Stromal cell of bone marrow (primary cell): ENCODE measurements at regions not wholly inside any gene's neighbourhood (a gene's known extent, or its start where the extent isn't known, plus 50 kb on each side); places are given as distances from the start of the nearest gene placed in this dataset.
A peak's percentile ranks its signal among the peaks of the same experiment; 100 is the strongest.

Experiments used
- DNase-seq: peaks from one replicate; pipeline ENCODE4 v3.0.0-alpha.2; 2012; ENCODE audit warnings: low read depth

GRCh38 chr18:22625406-22625805 is 207.7 kb upstream of the CTAGE1 start:
- DNase-seq: no peak

GRCh38 chr18:22626771-22627170 is 209.1 kb upstream of the CTAGE1 start:
- no peak for DNase-seq

GRCh38 chr18:22627506-22627905 is 209.8 kb upstream of the CTAGE1 start:
- no peak for DNase-seq

- no peak for DNase-seq
Measured at GRCh38 chr18:22628795-22629510, 211.2 kb upstream of the CTAGE1 start.

- DNase-seq: no peak
Measured at GRCh38 chr18:22630980-22631379, 213.3 kb upstream of the CTAGE1 start.

GRCh38 chr18:22632191-22632590 is 214.5 kb upstream of the CTAGE1 start:
- no peak for DNase-seq

GRCh38 chr18:22634464-22634863 is 216.7 kb upstream of the CTAGE1 start:
- DNase-seq: no peak

GRCh38 chr18:22637787-22638186 is 220.1 kb upstream of the CTAGE1 start:
- DNase-seq: peak; percentile 70

- peak; percentile 63 for DNase-seq
Measured at GRCh38 chr18:22639026-22639463, 221.3 kb upstream of the CTAGE1 start.

GRCh38 chr18:22639561-22639960 is 221.8 kb upstream of the CTAGE1 start:
- no peak for DNase-seq

- DNase-seq: no peak
Measured at GRCh38 chr18:22640281-22640842, 222.6 kb upstream of the CTAGE1 start.

- no peak for DNase-seq
Measured at GRCh38 chr18:22641958-22642357, 224.2 kb upstream of the CTAGE1 start.

GRCh38 chr18:22643731-22644130 is 226.0 kb upstream of the CTAGE1 start:
- DNase-seq: no peak

- DNase-seq: no peak
Measured at GRCh38 chr18:22650247-22650646, 232.5 kb upstream of the CTAGE1 start.

GRCh38 chr18:22657619-22658018 is 239.9 kb upstream of the CTAGE1 start:
- DNase-seq: no peak

GRCh38 chr18:22658318-22658717 is 240.6 kb upstream of the CTAGE1 start:
- DNase-seq: no peak

- no peak for DNase-seq
Measured at GRCh38 chr18:22663378-22663777, 245.7 kb upstream of the CTAGE1 start.

- DNase-seq: no peak
Measured at GRCh38 chr18:22666411-22666940, 248.8 kb upstream of the CTAGE1 start.

GRCh38 chr18:22667156-22667555 is 249.4 kb upstream of the CTAGE1 start:
- no peak for DNase-seq

GRCh38 chr18:22667616-22668422 is 250.1 kb upstream of the CTAGE1 start:
- peak; percentile 86 for DNase-seq

GRCh38 chr18:22668496-22668895 is 250.8 kb upstream of the CTAGE1 start:
- no peak for DNase-seq

GRCh38 chr18:22670914-22671313 is 253.2 kb upstream of the CTAGE1 start:
- DNase-seq: no peak
